ENCODE measurements at regions not wholly inside any gene's neighbourhood (a gene's known extent, or its start where the extent isn't known, plus 50 kb on each side); places are given as distances from the start of the nearest gene placed in this dataset.

DNA sequence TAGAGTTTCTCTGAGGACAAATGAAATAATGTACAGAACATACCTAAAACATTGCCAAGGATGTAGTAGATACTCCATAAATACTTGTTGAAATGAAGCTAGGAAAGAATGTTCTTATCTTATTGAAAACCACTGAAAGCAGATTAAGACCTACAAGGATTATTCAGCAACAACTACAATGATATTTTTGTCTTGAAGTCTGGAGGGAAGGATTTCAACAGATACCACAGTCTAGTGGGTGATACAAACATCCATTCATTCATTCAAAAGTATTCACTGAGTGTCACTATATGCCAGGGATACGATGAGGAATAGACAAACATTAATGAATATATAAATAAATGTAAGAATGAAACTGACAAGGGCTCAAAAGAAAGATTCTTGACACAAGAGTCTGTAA, 74.7 kb upstream of the THBS1 start:
- Histone ChIP-seq H2BK120ac (replicated peaks; ENCODE audit: low read depth, low read length) (no peak overlapping the region), H3K27ac (ENCODE audit: low read depth, low read length) (no peak overlapping the region), H3K56ac (replicated peaks; ENCODE audit: insufficient read length, low read depth, low read length) (no peak overlapping the region), H2BK15ac (ENCODE audit: low read length) (no peak overlapping the region), H2BK20ac (ENCODE audit: low read length) (no peak overlapping the region), H3K23ac (ENCODE audit: insufficient read length) (no peak overlapping the region), H4K20me1 (replicated peaks in 1 of 2; ENCODE audit: control insufficient read depth in 1 of 2, insufficient read depth in 2 of 2, low read length in 2 of 2) (no peaks in the 10 kb centered on the region), H2AK5ac (ENCODE audit: low read depth, low read length) (no peak overlapping the region), H3K79me2 (ENCODE audit: control insufficient read depth in 1 of 2, insufficient read depth in 2 of 2, low read length in 2 of 2) (no peaks in the 10 kb centered on the region), H3K4me1 (replicated peaks in 1 of 4; ENCODE audit: control insufficient read depth in 3 of 4, insufficient read depth in 4 of 4, low read length in 3 of 4) (no peaks in the 10 kb centered on the region), H3K36me3 (ENCODE audit: control insufficient read depth in 2 of 4, insufficient read depth in 4 of 4, low read length in 3 of 4) (no peaks in the 10 kb centered on the region), H2BK5ac (ENCODE audit: low read depth, low read length) (no peak overlapping the region), H4K91ac (replicated peaks; ENCODE audit: insufficient read length, low read length) (no peak overlapping the region), H3K9me3 (ENCODE audit: insufficient read depth in 2 of 2, low read depth in 1 of 2, low read length in 1 of 2) (no peaks in the 10 kb centered on the region), H2BK12ac (ENCODE audit: low read depth, low read length) (no peak overlapping the region), H3K23me2 (ENCODE audit: low read depth, low read length) (peaks cover 2% of the 10 kb centered on the region; the same call in 1 of the 2 replicates), H3K4ac (replicated peaks; ENCODE audit: insufficient read length, low read depth, low read length) (no peak overlapping the region), H3K18ac (ENCODE audit: extremely low read depth, low read length) (no peak overlapping the region), H3K79me1 (ENCODE audit: low read depth, low read length) (no peaks in the 10 kb centered on the region), H3K27me3 (replicated peaks in 1 of 4; ENCODE audit: control insufficient read depth in 3 of 4, extremely low read depth in 1 of 4, insufficient read depth in 3 of 4, low read length in 3 of 4) (no peaks in the 10 kb centered on the region), H3K9ac (replicated peaks in 1 of 4; ENCODE audit: extremely low read depth in 1 of 4, low read depth in 3 of 4, low read length in 3 of 4) (no peak overlapping the region), H3K4me2 (ENCODE audit: insufficient read depth in 1 of 2, low read depth in 2 of 2, low read length in 2 of 2) (no peak overlapping the region), H3K14ac (ENCODE audit: insufficient read length) (no peak overlapping the region), H3K4me3 (ENCODE audit: extremely low read depth in 1 of 4, insufficient read depth in 2 of 4, low read depth in 3 of 4, low read length in 4 of 4) (no peak overlapping the region), H4K5ac (ENCODE audit: insufficient read length, low read depth, low read length) (no peak overlapping the region), H2AFZ (ENCODE audit: low read length) (no peak overlapping the region), H4K8ac (ENCODE audit: extremely low read depth, insufficient read depth, low read length) (no peak overlapping the region)
- WGBS, 2 experiments (ENCODE audit: extremely low coverage in 1 of 2, insufficient coverage in 1 of 2, insufficient read length in 1 of 2, insufficient replicate concordance in 2 of 2, low coverage in 1 of 2, low lambda C conversion rate in 2 of 2, missing lambda C conversion rate in 1 of 2), result 93% methylated on average over 1 of the region's 1 CpG; no CpG with 5 or more reads in 1 of the 2 experiments
- ChIA-PET POLR2A (ENCODE audit: partially characterized antibody) (no interaction called here), CTCF (ENCODE audit: partially characterized antibody) (interaction anchor here (1.2 to 1.3 kb wide), 2 partner anchors 20 to 38 kb away, joined by 3 read pairs; no protein-coding TSS in a partner anchor)
- no peak for TF ChIP-seq BRCA1 (IDR thresholded peaks at IDR 0.05; ENCODE audit: low read depth, low read length)
- no peak for TF ChIP-seq HDAC2 (IDR thresholded peaks at IDR 0.05; ENCODE audit: borderline replicate concordance in 1 of 2, low read depth in 2 of 2, low read length in 2 of 2)
- no peak for TF ChIP-seq EGR1 (IDR thresholded peaks at IDR 0.05; ENCODE audit: borderline replicate concordance, low read depth, low read length)
- no peak for TF ChIP-seq PHF8 (conservative IDR thresholded peaks at IDR 0.05; ENCODE audit: low read depth, low read length)
- no peak for TF ChIP-seq CBX8 (IDR thresholded peaks at IDR 0.05; ENCODE audit: borderline replicate concordance, low read depth, low read length)
- TF ChIP-seq CEBPB (IDR thresholded peaks at IDR 0.05; ENCODE audit: low read depth, low read length), result no peak
- TF ChIP-seq POLR2AphosphoS5 (IDR thresholded peaks at IDR 0.05; ENCODE audit: low read depth, low read length), result no peak
- no peak for TF ChIP-seq BCL11A (IDR thresholded peaks at IDR 0.05; ENCODE audit: low read depth in 2 of 2, low read length in 2 of 2)
- no peak for TF ChIP-seq CHD1 (IDR thresholded peaks at IDR 0.05; ENCODE audit: low read depth, low read length)
- TF ChIP-seq KDM4A (IDR thresholded peaks at IDR 0.05; ENCODE audit: low read depth, low read length, severe bottlenecking), result no peak
- TF ChIP-seq ASH2L (IDR thresholded peaks at IDR 0.05; ENCODE audit: low read length), result no peak
- DNase-seq (ENCODE audit: low read depth in 1 of 2, low spot score in 2 of 2) (no peak), FAIRE-seq (no peak)
